Astrocyte (in vitro differentiated cells and primary cell): ENCODE measurements at regions not wholly inside any gene's neighbourhood (a gene's known extent, or its start where the extent isn't known, plus 50 kb on each side); places are given as distances from the start of the nearest gene placed in this dataset.

Source experiments
- CTCF ChIP-seq: IDR thresholded peaks from 2 replicates; pipeline ENCODE4 v1.5.1; 2011; ENCODE audit warnings: low read depth, mild to moderate bottlenecking, inconsistent platforms, low read length, moderate library complexity; ENCODE audit not compliant: insufficient read depth
- EZH2 ChIP-seq: IDR thresholded peaks from 2 replicates; pipeline ENCODE4 v1.6.1; 2012; ENCODE audit warnings: mild to moderate bottlenecking, low read length, inconsistent platforms; ENCODE audit not compliant: insufficient read depth

- TF ChIP-seq CTCF (no peak), EZH2 (no peak)
Measured at GRCh38 chr2:78486565-78486964, 538.9 kb upstream of the REG3G start.
